ENCODE measurements at regions not wholly inside any gene's neighbourhood (a gene's known extent, or its start where the extent isn't known, plus 50 kb on each side); places are given as distances from the start of the nearest gene placed in this dataset.

- no peak for DNase-seq
Measured at GRCh38 chr2:223107825-223108224, 55.8 kb downstream of the KCNE4 start.

GRCh38 chr2:223108351-223109050 lies 56.5 kb downstream of the KCNE4 start:
- DNase-seq, result no peak

GRCh38 chr2:223109341-223109740 lies 57.4 kb downstream of the KCNE4 start:
- no peak for DNase-seq

GRCh38 chr2:223113161-223113560 lies 61.2 kb downstream of the KCNE4 start:
- DNase-seq, result no peak

GRCh38 chr2:223114170-223114569 lies 62.2 kb downstream of the KCNE4 start:
- DNase-seq, result no peak

- no peak for DNase-seq
Measured at GRCh38 chr2:223114917-223115316, 62.9 kb downstream of the KCNE4 start.

- no peak for DNase-seq
Measured at GRCh38 chr2:223117533-223117932, 65.5 kb downstream of the KCNE4 start.

GRCh38 chr2:223121283-223121682 lies 69.3 kb downstream of the KCNE4 start:
- no peak for DNase-seq

GRCh38 chr2:223122781-223123180 lies 70.8 kb downstream of the KCNE4 start:
- no peak for DNase-seq

- DNase-seq, result no peak
Measured at GRCh38 chr2:223123855-223124610, 72.0 kb downstream of the KCNE4 start.

- DNase-seq, result no peak
Measured at GRCh38 chr2:223141606-223142005, 89.6 kb downstream of the KCNE4 start.

GRCh38 chr2:223142118-223142517 lies 90.1 kb downstream of the KCNE4 start:
- DNase-seq, result no peak

GRCh38 chr2:223147431-223147830 lies 95.4 kb downstream of the KCNE4 start:
- DNase-seq, result no peak

- DNase-seq, result no peak
Measured at GRCh38 chr2:223148516-223148915, 96.5 kb downstream of the KCNE4 start.

- no peak for DNase-seq
Measured at GRCh38 chr2:223155956-223156355, 104.0 kb downstream of the KCNE4 start.

- no peak for DNase-seq
Measured at GRCh38 chr2:223161873-223162458, 110.0 kb downstream of the KCNE4 start.

- DNase-seq, result no peak
Measured at GRCh38 chr2:223165423-223166214, 113.6 kb downstream of the KCNE4 start.

- no peak for DNase-seq
Measured at GRCh38 chr2:223166215-223166493, 114.2 kb downstream of the KCNE4 start.

- DNase-seq, result no peak
Measured at GRCh38 chr2:223166983-223167650, 115.1 kb downstream of the KCNE4 start.

- no peak for DNase-seq
Measured at GRCh38 chr2:223169830-223170605, 118.0 kb downstream of the KCNE4 start.

GRCh38 chr2:223176970-223177369 lies 125.0 kb downstream of the KCNE4 start:
- DNase-seq, result no peak

GRCh38 chr2:223180463-223180862 lies 128.5 kb downstream of the KCNE4 start:
- DNase-seq, result no peak
